ENCODE measurements at regions not wholly inside any gene's neighbourhood (a gene's known extent, or its start where the extent isn't known, plus 50 kb on each side); places are given as distances from the start of the nearest gene placed in this dataset.

- TF ChIP-seq ZNF462 (CRISPR knock-in tag; IDR thresholded peaks at IDR 0.05) = no peak
- TF ChIP-seq EZH2 (IDR thresholded peaks at IDR 0.05; ENCODE audit: low read depth, unreplicated experiment) = no peak
- no peak for TF ChIP-seq STAT1 (IDR thresholded peaks at IDR 0.05; ENCODE audit: unreplicated experiment)
- no peak for TF ChIP-seq POLR2AphosphoS5 (IDR thresholded peaks at IDR 0.05; ENCODE audit: low read depth)
Observed at GRCh38 chr6:27765028-27765590, 147.1 kb downstream of the OR2B2 start (continued).

GRCh38 chr6:27761391-27761790, 150.8 kb downstream of the OR2B2 start:
- Histone ChIP-seq H3K9me2 (ENCODE audit: insufficient read depth) (no peaks in the 10 kb centered on the region), H3K4me1 (ENCODE audit: insufficient read depth) (peaks cover 15% of the 10 kb centered on the region), H4K20me1 (replicated peaks; ENCODE audit: insufficient read depth) (no peaks in the 10 kb centered on the region; the same call in 1 of the 2 replicates), H3K4me2 (peak overlapping the region; percentile 96), H3K36me3 (ENCODE audit: insufficient read depth) (no peaks in the 10 kb centered on the region), H3K27ac (ENCODE audit: low read depth) (no peak overlapping the region), H3K27me3 (ENCODE audit: insufficient read depth) (peaks cover 99% of the 10 kb centered on the region), H3K79me2 (replicated peaks; ENCODE audit: insufficient read depth) (no peaks in the 10 kb centered on the region), H2AFZ (peak overlapping the region; percentile 98), H3F3A (replicated peaks; ENCODE audit: low read depth) (peaks cover 15% of the 10 kb centered on the region; the same call in 1 of the 2 replicates), H3K4me3 (peak overlapping the region; percentile 68)
- Mint-ChIP-seq H3K9me3 (no peaks in the 10 kb centered on the region; the same call in 1 of the 3 replicates), H3K27me3 (ENCODE audit: insufficient read depth, low read depth, poor library complexity) (peaks cover 64% of the 10 kb centered on the region), H3K4me1 (peaks cover 34% of the 10 kb centered on the region), H3K4me3 (peak overlapping the region; percentile 85), H3K36me3 (ENCODE audit: low read depth) (peaks cover 2% of the 10 kb centered on the region; the same call in 1 of the 3 replicates), H3K27ac (no peak overlapping the region)
- DNase-seq (ENCODE audit: low spot score) = no peak
- no peak for ATAC-seq
- TF ChIP-seq EZH2 (IDR thresholded peaks at IDR 0.05; ENCODE audit: low read depth, unreplicated experiment) (no peak), NANOG (IDR thresholded peaks at IDR 0.05; ENCODE audit: borderline replicate concordance) (no peak), REST (IDR thresholded peaks at IDR 0.05; ENCODE audit: unreplicated experiment) (no peak), CREB1 (CRISPR knock-in tag; IDR thresholded peaks at IDR 0.05; ENCODE audit: low read depth) (no peak), ETS1 (IDR thresholded peaks at IDR 0.05) (no peak), CTCF (conservative IDR thresholded peaks at IDR 0.05; ENCODE audit: low read depth in 2 of 2) (no peak), ZNF331 (CRISPR knock-in tag; IDR thresholded peaks at IDR 0.05; ENCODE audit: low read depth) (no peak), ZNF114 (CRISPR knock-in tag; IDR thresholded peaks at IDR 0.05) (no peak), STAT1 (IDR thresholded peaks at IDR 0.05; ENCODE audit: unreplicated experiment) (no peak)
